GM23248 (cell line): ENCODE measurements at regions not wholly inside any gene's neighbourhood (a gene's known extent, or its start where the extent isn't known, plus 50 kb on each side); places are given as distances from the start of the nearest gene placed in this dataset.

Source experiments
- DNase-seq: peaks from one replicate; pipeline ENCODE4 v3.0.0-alpha.2; 2015
- H2AFZ ChIP-seq: fragments of 200-600 bp; sonication (generic); 2 replicates; pipeline ENCODE4 v1.6.1; 2016; ENCODE audit warnings: antibody characterized with exemption
- H3F3A ChIP-seq: fragments of 200-600 bp; sonication (generic); 2 replicates; pipeline ENCODE4 v1.6.1; 2016; ENCODE audit warnings: mild to moderate bottlenecking, antibody characterized with exemption, mixed run types; ENCODE audit not compliant: insufficient read depth
- H3K27ac ChIP-seq: fragments of 200-600 bp; sonication (generic); 2 replicates; pipeline ENCODE4 v1.5.1; 2016; ENCODE audit warnings: mild to moderate bottlenecking
- H3K27me3 ChIP-seq: fragments of 200-600 bp; sonication (generic); replicated peaks from 2 replicates; pipeline ENCODE4 v1.6.1; 2016; ENCODE audit warnings: mild to moderate bottlenecking; ENCODE audit not compliant: insufficient read depth
- H3K36me3 ChIP-seq: fragments of 200-600 bp; sonication (generic); 2 replicates; pipeline ENCODE4 v1.6.1; 2016; ENCODE audit warnings: low read depth, mild to moderate bottlenecking
- H3K4me1 ChIP-seq: fragments of 200-600 bp; sonication (generic); 2 replicates; pipeline ENCODE4 v1.6.1; 2016; ENCODE audit warnings: mild to moderate bottlenecking; ENCODE audit not compliant: insufficient read depth
- H3K4me2 ChIP-seq: fragments of 200-600 bp; sonication (generic); one replicate; pipeline ENCODE4 v1.6.1; 2016; ENCODE audit warnings: mild to moderate bottlenecking; ENCODE audit not compliant: unreplicated experiment
- H3K4me3 ChIP-seq: fragments of 200-600 bp; sonication (generic); 2 replicates; pipeline ENCODE4 v1.5.1; 2016; ENCODE audit warnings: mild to moderate bottlenecking
- H3K79me2 ChIP-seq: fragments of 200-600 bp; sonication (generic); 2 replicates; pipeline ENCODE4 v1.6.1; 2016; ENCODE audit warnings: mild to moderate bottlenecking; ENCODE audit not compliant: insufficient read depth
- H3K9ac ChIP-seq: fragments of 200-600 bp; sonication (generic); 2 replicates; pipeline ENCODE4 v1.6.1; 2016; ENCODE audit warnings: mild to moderate bottlenecking
- H3K9me2 ChIP-seq: fragments of 200-600 bp; sonication (generic); 2 replicates; pipeline ENCODE4 v1.6.1; 2016; ENCODE audit warnings: mixed run types, mild to moderate bottlenecking, moderate library complexity; ENCODE audit not compliant: insufficient read depth
- H3K9me3 ChIP-seq: fragments of 200-600 bp; sonication (generic); one replicate; pipeline ENCODE4 v1.6.1; 2017; ENCODE audit warnings: low read depth
- H4K20me1 ChIP-seq: fragments of 200-600 bp; sonication (generic); 2 replicates; pipeline ENCODE4 v1.6.0; 2016; ENCODE audit not compliant: insufficient read depth
- EZH2 ChIP-seq: fragments of 200-600 bp; sonication (generic); IDR thresholded peaks from 2 replicates; pipeline ENCODE4 v1.6.1; 2018; ENCODE audit warnings: antibody characterized with exemption, mild to moderate bottlenecking; ENCODE audit not compliant: insufficient read depth, poor library complexity, severe bottlenecking
- EZH2phosphoT487 ChIP-seq: fragments of 200-600 bp; sonication (generic); IDR thresholded peaks from 2 replicates; pipeline ENCODE4 v1.6.1; 2018; ENCODE audit warnings: antibody characterized with exemption, moderate library complexity, mild to moderate bottlenecking, low read depth; ENCODE audit not compliant: insufficient read depth
- WGBS, 2 experiments: methylation state at CpG; one replicate each; pipeline ENCODE4 v1.1.6; 2015 to 2017; ENCODE audit warnings: low lambda C conversion rate in 2 of 2, low coverage in 1 of 2; ENCODE audit errors: missing lambda C conversion rate in 2 of 2; 5-methylcytosine and 5-hydroxymethylcytosine counted together
- in situ Hi-C: fragments of 300-500 bp; cut with MboI; formaldehyde crosslinking; loops from 2 replicates; pipeline ENCODE4 v1.15.0; 2020

DNA sequence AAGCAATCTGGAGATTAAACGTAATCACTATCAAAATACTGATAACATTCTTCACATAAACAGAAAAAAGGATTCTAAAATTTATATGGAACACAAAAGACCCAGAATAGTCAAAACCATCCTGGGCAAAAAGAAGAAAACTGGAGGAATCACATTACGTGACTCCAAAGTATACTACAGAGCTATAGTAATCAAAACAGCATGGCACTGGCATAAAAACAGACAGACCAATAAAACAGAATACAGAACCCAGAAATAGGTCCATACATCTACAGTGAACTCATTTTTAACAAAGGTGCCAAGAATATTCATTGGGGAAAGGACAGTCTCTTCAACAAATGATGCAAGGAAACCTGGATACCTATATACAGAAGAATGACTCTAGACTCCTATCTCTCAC lies 621.9 kb upstream of the CCDC54 start:
- Histone ChIP-seq H3K9ac (no peak overlapping the region), H3K4me3 (no peak overlapping the region), H3K9me2 (no peaks in the 10 kb centered on the region), H3F3A (peaks cover 22% of the 10 kb centered on the region), H3K9me3 (peaks cover 8% of the 10 kb centered on the region), H2AFZ (no peak overlapping the region), H4K20me1 (no peaks in the 10 kb centered on the region), H3K27ac (no peak overlapping the region), H3K4me1 (peaks cover 14% of the 10 kb centered on the region), H3K79me2 (no peaks in the 10 kb centered on the region), H3K36me3 (0 out of 2 replicates have a peak, but pooled peaks cover 6% of the 10 kb centered on the region), H3K27me3 (no peaks in the 10 kb centered on the region), H3K4me2 (no peak overlapping the region)
- TF ChIP-seq EZH2phosphoT487 (no peak), EZH2 (no peak)
- no peak for DNase-seq
- in situ Hi-C loops: no loop called here
- 83 to 85% methylated on average over 2 of the region's 2 CpGs for WGBS, 2 experiments

DNA sequence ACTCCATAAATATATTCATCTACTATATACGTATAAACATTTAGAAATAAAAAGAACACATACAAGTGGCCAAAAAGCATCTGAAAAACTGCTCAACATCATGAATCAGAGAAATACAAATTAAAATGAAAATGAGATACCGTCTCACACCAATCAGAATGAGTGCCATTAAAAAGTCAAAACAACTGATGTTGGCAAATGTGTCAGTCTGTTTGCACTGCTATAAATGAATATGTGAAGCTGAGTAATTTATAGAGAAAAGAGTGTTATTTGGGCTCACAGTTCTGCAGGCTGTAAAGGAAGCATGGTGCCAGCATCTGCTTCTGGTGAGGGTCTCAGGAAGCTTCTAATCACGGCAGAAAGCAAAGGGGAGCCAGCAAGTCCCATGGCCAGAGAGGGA lies 620.3 kb upstream of the CCDC54 start:
- H3K27ac ChIP-seq: no peak overlapping the region
- H3K9me3 ChIP-seq: peaks cover 8% of the 10 kb centered on the region
- 90 to 91% methylated on average over 3 of the region's 3 CpGs for WGBS, 2 experiments
- no peaks in the 10 kb centered on the region for H3K27me3 ChIP-seq
- H3K9me2 ChIP-seq: no peaks in the 10 kb centered on the region
- H3K4me3 ChIP-seq: no peak overlapping the region
- H3K79me2 ChIP-seq: no peaks in the 10 kb centered on the region
- DNase-seq: no peak
- in situ Hi-C loops: no loop called here
- peaks cover 14% of the 10 kb centered on the region for H3K4me1 ChIP-seq
- H4K20me1 ChIP-seq: no peaks in the 10 kb centered on the region
- H3K4me2 ChIP-seq: no peak overlapping the region
- 0 out of 2 replicates have a peak, but pooled peaks cover 6% of the 10 kb centered on the region for H3K36me3 ChIP-seq
- peaks cover 27% of the 10 kb centered on the region for H3F3A ChIP-seq
- TF ChIP-seq EZH2phosphoT487 (no peak), EZH2 (no peak)
- H3K9ac ChIP-seq: no peak overlapping the region
- no peak overlapping the region for H2AFZ ChIP-seq

DNA sequence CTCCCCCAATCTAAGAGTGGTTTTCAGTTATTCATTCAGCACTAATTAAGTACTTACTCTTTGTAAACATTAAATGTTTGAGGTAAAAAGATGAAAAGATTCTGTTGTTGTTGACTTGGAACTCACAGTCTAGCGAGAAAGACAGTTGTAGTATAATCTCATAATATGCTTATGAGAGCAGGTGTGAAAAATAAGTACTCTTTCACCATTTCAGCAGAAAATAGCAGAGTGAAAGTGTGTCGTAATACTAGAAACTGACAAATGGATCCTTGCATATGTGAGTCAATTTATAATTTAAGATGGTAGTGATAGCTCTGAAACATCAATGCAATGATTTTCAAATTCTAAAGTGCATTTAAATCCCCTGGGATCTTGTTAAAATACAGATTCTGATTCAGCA lies 618.8 kb upstream of the CCDC54 start:
- Histone ChIP-seq H3K9me3 (peaks cover 8% of the 10 kb centered on the region), H3K27me3 (no peaks in the 10 kb centered on the region), H3K36me3 (0 out of 2 replicates have a peak, but pooled peaks cover 4% of the 10 kb centered on the region), H3K4me1 (peaks cover 14% of the 10 kb centered on the region), H3K9me2 (no peaks in the 10 kb centered on the region), H4K20me1 (no peaks in the 10 kb centered on the region), H3F3A (peaks cover 27% of the 10 kb centered on the region), H3K79me2 (no peaks in the 10 kb centered on the region), H2AFZ (no peak overlapping the region), H3K9ac (no peak overlapping the region), H3K4me2 (no peak overlapping the region), H3K4me3 (no peak overlapping the region), H3K27ac (no peak overlapping the region)
- in situ Hi-C loops: no loop called here
- no peak for TF ChIP-seq EZH2phosphoT487
- TF ChIP-seq EZH2: no peak
- WGBS, 2 experiments: 95 to 96% methylated on average over 2 of the region's 2 CpGs
- DNase-seq: peak; percentile 15

DNA sequence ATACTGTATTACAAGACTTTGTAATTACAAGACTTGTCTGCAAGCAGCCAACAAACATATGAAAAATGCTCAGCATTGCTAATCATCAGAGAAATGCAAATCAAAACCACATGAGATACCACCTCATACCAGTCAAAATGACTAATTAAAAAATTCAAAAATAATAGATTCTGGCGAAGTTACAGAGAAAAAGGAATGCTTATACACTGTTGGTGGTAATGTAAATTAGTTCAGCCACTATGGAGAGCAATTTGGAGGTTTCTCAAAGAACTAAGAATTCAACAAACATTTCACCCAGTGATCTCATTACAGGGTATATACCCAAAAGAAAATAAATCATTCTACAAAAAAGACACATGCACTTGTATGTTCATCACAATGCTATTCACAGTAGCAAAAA lies 617.5 kb upstream of the CCDC54 start:
- 9 to 13% methylated on average over 1 of the region's 1 CpG for WGBS, 2 experiments
- Histone ChIP-seq H3K4me1 (peaks cover 18% of the 10 kb centered on the region), H2AFZ (no peak overlapping the region), H3K4me2 (no peak overlapping the region), H4K20me1 (no peaks in the 10 kb centered on the region), H3K9ac (no peak overlapping the region), H3K4me3 (no peak overlapping the region), H3K79me2 (no peaks in the 10 kb centered on the region), H3K9me2 (no peaks in the 10 kb centered on the region), H3F3A (peaks cover 32% of the 10 kb centered on the region), H3K27ac (peak overlapping the region; percentile 23), H3K27me3 (no peaks in the 10 kb centered on the region), H3K36me3 (no peaks in the 10 kb centered on the region), H3K9me3 (peaks cover 4% of the 10 kb centered on the region)
- TF ChIP-seq EZH2 (no peak), EZH2phosphoT487 (no peak)
- peak; percentile 61 for DNase-seq
- in situ Hi-C loops: no loop called here

DNA sequence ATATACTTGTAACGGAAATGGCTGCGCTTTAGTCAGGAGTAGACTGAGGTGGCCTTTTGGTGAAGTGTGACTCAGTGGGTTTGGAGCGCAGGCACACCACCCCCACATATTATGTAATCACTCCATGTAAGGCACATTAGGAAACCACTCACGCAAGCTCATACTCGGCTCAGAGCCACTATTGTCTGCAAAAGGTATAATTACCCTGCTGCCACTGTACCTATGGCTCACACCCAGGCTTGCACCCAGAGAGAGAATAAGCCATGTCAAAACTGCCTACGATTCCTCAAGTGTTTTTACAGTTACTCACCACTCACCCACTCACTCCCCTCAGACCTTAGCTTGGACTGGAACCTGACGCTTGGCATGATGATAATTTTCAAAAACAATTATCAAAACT lies 611.9 kb upstream of the CCDC54 start:
- H3K4me2 ChIP-seq: peak overlapping the region; percentile 68
- H3F3A ChIP-seq: peaks cover 25% of the 10 kb centered on the region
- WGBS, 2 experiments: 5% methylated on average over 7 of the region's 7 CpGs
- no peaks in the 10 kb centered on the region for H3K27me3 ChIP-seq
- H3K36me3 ChIP-seq: no peaks in the 10 kb centered on the region
- peak; percentile 96 for DNase-seq
- peak overlapping the region; percentile 15; the same call in 1 of the 2 replicates for H2AFZ ChIP-seq
- H3K4me1 ChIP-seq: peaks cover 32% of the 10 kb centered on the region
- in situ Hi-C loops: no loop called here
- H3K9me3 ChIP-seq: no peaks in the 10 kb centered on the region
- H3K9ac ChIP-seq: no peak overlapping the region
- TF ChIP-seq EZH2 (no peak), EZH2phosphoT487 (0 out of 2 replicates have a peak, but pooled peaks have one; percentile 19)
- peak overlapping the region; percentile 78 for H3K27ac ChIP-seq
- no peaks in the 10 kb centered on the region for H3K9me2 ChIP-seq
- no peaks in the 10 kb centered on the region for H4K20me1 ChIP-seq
- no peaks in the 10 kb centered on the region for H3K79me2 ChIP-seq
- no peak overlapping the region for H3K4me3 ChIP-seq
